Bronchial epithelial cell (primary cell): ENCODE measurements at regions not wholly inside any gene's neighbourhood (a gene's known extent, or its start where the extent isn't known, plus 50 kb on each side); places are given as distances from the start of the nearest gene placed in this dataset.

ENCODE experiments used
- DNase-seq: peaks from one replicate; pipeline ENCODE4 v3.0.0-alpha.2; 2010; ENCODE audit warnings: low read depth
- FAIRE-seq: peaks from 2 replicates; lab custom pipeline; 2011; peaks lifted over from hg19 to GRCh38; lab: Jason Lieb, UNC
- H3K27me3 ChIP-seq: 2 replicates; pipeline ENCODE4 v1.5.1; 2011; ENCODE audit warnings: low read length; ENCODE audit not compliant: control insufficient read depth, insufficient read depth
- H3K36me3 ChIP-seq: 2 replicates; pipeline ENCODE4 v1.5.1; 2011; ENCODE audit warnings: low read length; ENCODE audit not compliant: control insufficient read depth, insufficient read depth
- H3K4me3 ChIP-seq: 2 replicates; pipeline ENCODE4 v1.5.1; 2011; ENCODE audit warnings: mild to moderate bottlenecking, low read depth, low read length, control low read depth
- CTCF ChIP-seq: IDR thresholded peaks from 2 replicates; pipeline ENCODE4 v1.5.1; 2011; ENCODE audit warnings: mild to moderate bottlenecking, moderate library complexity, low read length, control low read depth, inconsistent platforms; ENCODE audit not compliant: insufficient read depth, severe bottlenecking

GRCh38 chr7:153047079-153047959 lies 287.8 kb downstream of the ACTR3B start:
- DNase-seq (no peak), FAIRE-seq (no peak)
- no peaks in the 10 kb centered on the region for H3K36me3 ChIP-seq
- H3K27me3 ChIP-seq = no peaks in the 10 kb centered on the region
- no peak for TF ChIP-seq CTCF
- H3K4me3 ChIP-seq = no peak overlapping the region

GRCh38 chr7:153052206-153052605 lies 292.7 kb downstream of the ACTR3B start:
- DNase-seq (no peak), FAIRE-seq (no peak)
- Histone ChIP-seq H3K4me3 (no peak overlapping the region), H3K36me3 (no peaks in the 10 kb centered on the region), H3K27me3 (no peaks in the 10 kb centered on the region)
- TF ChIP-seq CTCF = no peak

- FAIRE-seq (no peak), DNase-seq (no peak)
- no peak overlapping the region for H3K4me3 ChIP-seq
- no peak for TF ChIP-seq CTCF
- H3K27me3 ChIP-seq = no peaks in the 10 kb centered on the region
- no peaks in the 10 kb centered on the region for H3K36me3 ChIP-seq
Observed at GRCh38 chr7:153061910-153062528, 302.5 kb downstream of the ACTR3B start.

GRCh38 chr7:153065051-153065450 lies 305.5 kb downstream of the ACTR3B start:
- H3K4me3 ChIP-seq = no peak overlapping the region
- no peaks in the 10 kb centered on the region for H3K27me3 ChIP-seq
- TF ChIP-seq CTCF = no peak
- DNase-seq = peak; percentile 58
- no peak for FAIRE-seq
- no peaks in the 10 kb centered on the region for H3K36me3 ChIP-seq

- TF ChIP-seq CTCF = no peak
- H3K4me3 ChIP-seq = no peak overlapping the region
- no peaks in the 10 kb centered on the region for H3K27me3 ChIP-seq
- no peaks in the 10 kb centered on the region for H3K36me3 ChIP-seq
- no peak for DNase-seq
- no peak for FAIRE-seq
Observed at GRCh38 chr7:153066711-153067110, 307.2 kb downstream of the ACTR3B start.
